HG03460 (cell line): ENCODE measurements at regions not wholly inside any gene's neighbourhood (a gene's known extent, or its start where the extent isn't known, plus 50 kb on each side); places are given as distances from the start of the nearest gene placed in this dataset.
A peak's percentile ranks its signal among the peaks of the same experiment; 100 is the strongest.
"Not testable (repeated sequence)": the region's sequence is repeated elsewhere in the genome, so short reads cannot be mapped to it uniquely, and the experiment has no call there.

Experiments used
- ATAC-seq: cut with Tn5 transposase; IDR thresholded peaks from one replicate; pipeline ENCODE4 v1.9.1; 2021; ENCODE audit not compliant: unreplicated experiment

- ATAC-seq, result no peak
Measured at GRCh38 chr6:166253778-166254204, 54.4 kb downstream of the PRR18 start.

GRCh38 chr6:166253281-166253681 lies 54.9 kb downstream of the PRR18 start:
- no peak for ATAC-seq

- no peak for ATAC-seq
Measured at GRCh38 chr6:166252601-166253000, 55.6 kb downstream of the PRR18 start.

- ATAC-seq, result no peak
Measured at GRCh38 chr6:166251655-166252054, 56.5 kb downstream of the PRR18 start.

GRCh38 chr6:166251211-166251610 lies 57.0 kb downstream of the PRR18 start:
- no peak for ATAC-seq

GRCh38 chr6:166249061-166249785 lies 59.0 kb downstream of the PRR18 start:
- not testable (repeated sequence) for ATAC-seq

GRCh38 chr6:166245148-166245547 lies 63.0 kb downstream of the PRR18 start:
- ATAC-seq, result no peak

GRCh38 chr6:166244353-166245045 lies 63.7 kb downstream of the PRR18 start:
- peak; percentile 92 for ATAC-seq

- no peak for ATAC-seq
Measured at GRCh38 chr6:166242888-166243287, 65.3 kb downstream of the PRR18 start.

GRCh38 chr6:166241974-166242373 lies 66.2 kb downstream of the PRR18 start:
- no peak for ATAC-seq

- no peak for ATAC-seq
Measured at GRCh38 chr6:166240889-166241288, 67.3 kb downstream of the PRR18 start.

GRCh38 chr6:166237617-166238016 lies 70.0 kb upstream of the TBXT start:
- ATAC-seq, result no peak

- no peak for ATAC-seq
Measured at GRCh38 chr6:166236596-166236995, 68.9 kb upstream of the TBXT start.

GRCh38 chr6:166235666-166236292 lies 68.1 kb upstream of the TBXT start:
- no peak for ATAC-seq

GRCh38 chr6:166231181-166231580 lies 63.5 kb upstream of the TBXT start:
- not testable (repeated sequence) for ATAC-seq

- ATAC-seq, result no peak
Measured at GRCh38 chr6:166228839-166229528, 61.3 kb upstream of the TBXT start.

- ATAC-seq, result no peak
Measured at GRCh38 chr6:166228425-166228824, 60.8 kb upstream of the TBXT start.

- ATAC-seq, result no peak
Measured at GRCh38 chr6:166223079-166223478, 55.4 kb upstream of the TBXT start.

GRCh38 chr6:166222631-166223030 lies 55.0 kb upstream of the TBXT start:
- ATAC-seq, result no peak

GRCh38 chr6:166221636-166222035 lies 54.0 kb upstream of the TBXT start:
- ATAC-seq, result no peak

- no peak for ATAC-seq
Measured at GRCh38 chr6:166221040-166221439, 53.4 kb upstream of the TBXT start.
